WTC11 (cell line): ENCODE measurements at regions not wholly inside any gene's neighbourhood (a gene's known extent, or its start where the extent isn't known, plus 50 kb on each side); places are given as distances from the start of the nearest gene placed in this dataset.

Experiments
- ATAC-seq: fragments of 200-7000 bp; cut with Tn5 transposase; 2 replicates; pipeline ENCODE4 v1.10.0; 2021; ENCODE audit warnings: mild to moderate bottlenecking, moderate library complexity
- CTCF ChIA-PET: fragments of 300-600 bp; sonication (Branson Sonifier 250); formaldehyde crosslinking; loops from one replicate; lab custom pipeline; 2021; ENCODE audit warnings: antibody characterized with exemption; lab: Charles Lee
- POLR2A ChIA-PET: fragments of 350-600 bp; sonication (Branson Sonifier 250); formaldehyde crosslinking; loops from one replicate; lab custom pipeline; 2021; ENCODE audit warnings: antibody characterized with exemption; lab: Charles Lee
- DNase-seq: peaks from one replicate; pipeline ENCODE4 v3.0.0; 2021; ENCODE audit warnings: low spot score
- H3K27ac Mint-ChIP-seq: 2 replicates; pipeline ENCODE4 v1.8.0; 2021; ENCODE audit warnings: mixed read lengths
- H3K27me3 Mint-ChIP-seq: 2 replicates; pipeline ENCODE4 v1.8.0; 2021; ENCODE audit warnings: low read depth, mild to moderate bottlenecking, moderate library complexity, mixed read lengths
- H3K36me3 Mint-ChIP-seq: 2 replicates; pipeline ENCODE4 v1.8.0; 2021; ENCODE audit warnings: mixed read lengths
- H3K4me1 Mint-ChIP-seq: 2 replicates; pipeline ENCODE4 v1.8.0; 2022; ENCODE audit warnings: mixed read lengths
- H3K4me3 Mint-ChIP-seq: 2 replicates; pipeline ENCODE4 v1.8.0; 2021; ENCODE audit warnings: mild to moderate bottlenecking, moderate library complexity, mixed read lengths
- H3K9me3 Mint-ChIP-seq: 2 replicates; pipeline ENCODE4 v1.8.0; 2021; ENCODE audit warnings: mixed read lengths
- ESRRA ChIP-seq: sonication (generic); formaldehyde crosslinking; IDR thresholded peaks from 2 replicates; pipeline ENCODE4 v1.8.1; 2022; ENCODE audit warnings: mild to moderate bottlenecking, missing genetic modification reagents, borderline replicate concordance
- NFE2L1 ChIP-seq: sonication (generic); formaldehyde crosslinking; IDR thresholded peaks from 2 replicates; pipeline ENCODE4 v1.8.1; 2023; ENCODE audit warnings: missing genetic modification reagents
- NR2C2 ChIP-seq: sonication (generic); formaldehyde crosslinking; IDR thresholded peaks from 2 replicates; pipeline ENCODE4 v1.8.0; 2022; ENCODE audit warnings: mild to moderate bottlenecking, missing genetic modification reagents
- NR3C1 ChIP-seq: sonication (generic); formaldehyde crosslinking; conservative IDR thresholded peaks from 2 replicates; pipeline ENCODE4 v1.8.1; 2023; ENCODE audit warnings: low read depth, mild to moderate bottlenecking, missing genetic modification reagents
- RORB ChIP-seq: fragments of 250-450 bp; sonication (Bioruptor Pico); IDR thresholded peaks from 2 replicates; pipeline ENCODE4 v1.9.0; 2021; ENCODE audit warnings: mild to moderate bottlenecking
- SMAD3 ChIP-seq: sonication (generic); formaldehyde crosslinking; IDR thresholded peaks from 2 replicates; pipeline ENCODE4 v1.8.0; 2022; ENCODE audit warnings: missing genetic modification reagents, mild to moderate bottlenecking, borderline replicate concordance
- TEAD4 ChIP-seq: sonication (generic); formaldehyde crosslinking; IDR thresholded peaks from 2 replicates; pipeline ENCODE4 v1.8.0; 2022; ENCODE audit warnings: mild to moderate bottlenecking, missing genetic modification reagents
- ZNF138 ChIP-seq: sonication (generic); formaldehyde crosslinking; conservative IDR thresholded peaks from 2 replicates; pipeline ENCODE4 v1.8.1; 2022; ENCODE audit warnings: mild to moderate bottlenecking, moderate library complexity, missing genetic modification reagents
- ZNF232 ChIP-seq: sonication (generic); formaldehyde crosslinking; IDR thresholded peaks from 2 replicates; pipeline ENCODE4 v1.8.0; 2022; ENCODE audit warnings: mild to moderate bottlenecking, missing genetic modification reagents
- ZNF263 ChIP-seq: sonication (generic); formaldehyde crosslinking; IDR thresholded peaks from 2 replicates; pipeline ENCODE4 v1.8.1; 2022; ENCODE audit warnings: low read depth, mild to moderate bottlenecking, moderate library complexity, missing genetic modification reagents
- ZNF671 ChIP-seq: fragments of 250-450 bp; sonication (Bioruptor Pico); IDR thresholded peaks from 2 replicates; pipeline ENCODE4 v1.8.0; 2021; ENCODE audit warnings: mild to moderate bottlenecking
- TF ChIP-seq, protein P1 (sequence below): sonication (generic); formaldehyde crosslinking; IDR thresholded peaks from 2 replicates; pipeline ENCODE4 v1.8.1; 2022; ENCODE audit warnings: low read depth, mild to moderate bottlenecking, moderate library complexity, missing genetic modification reagents, borderline replicate concordance
- TF ChIP-seq, protein P2 (sequence below): sonication (generic); formaldehyde crosslinking; IDR thresholded peaks from 2 replicates; pipeline ENCODE4 v1.8.0; 2022; ENCODE audit warnings: mild to moderate bottlenecking, missing genetic modification reagents
- TF ChIP-seq, protein P3 (sequence below): sonication (generic); formaldehyde crosslinking; IDR thresholded peaks from 2 replicates; pipeline ENCODE4 v1.8.0; 2023; ENCODE audit warnings: missing genetic modification reagents, mild to moderate bottlenecking, borderline replicate concordance
- TF ChIP-seq, protein P4 (sequence below): sonication (generic); formaldehyde crosslinking; IDR thresholded peaks from 2 replicates; pipeline ENCODE4 v1.8.1; 2023; ENCODE audit warnings: mild to moderate bottlenecking, missing genetic modification reagents
- TF ChIP-seq, protein P5 (sequence below): fragments of 250-450 bp; sonication (Bioruptor Pico); conservative IDR thresholded peaks from 2 replicates; pipeline ENCODE4 v1.9.0; 2021; ENCODE audit warnings: mild to moderate bottlenecking
- TF ChIP-seq, protein P6 (sequence below): sonication (generic); formaldehyde crosslinking; conservative IDR thresholded peaks from 2 replicates; pipeline ENCODE4 v1.8.1; 2023; ENCODE audit warnings: mild to moderate bottlenecking, low read depth, missing genetic modification reagents, moderate library complexity
- TF ChIP-seq, protein P7 (sequence below): fragments of 250-450 bp; sonication (Bioruptor Pico); IDR thresholded peaks from 2 replicates; pipeline ENCODE4 v1.9.0; 2021; ENCODE audit warnings: mild to moderate bottlenecking
- TF ChIP-seq, protein P8 (sequence below): sonication (generic); formaldehyde crosslinking; conservative IDR thresholded peaks from 2 replicates; pipeline ENCODE4 v1.8.1; 2022; ENCODE audit warnings: mild to moderate bottlenecking, missing genetic modification reagents

DNA sequence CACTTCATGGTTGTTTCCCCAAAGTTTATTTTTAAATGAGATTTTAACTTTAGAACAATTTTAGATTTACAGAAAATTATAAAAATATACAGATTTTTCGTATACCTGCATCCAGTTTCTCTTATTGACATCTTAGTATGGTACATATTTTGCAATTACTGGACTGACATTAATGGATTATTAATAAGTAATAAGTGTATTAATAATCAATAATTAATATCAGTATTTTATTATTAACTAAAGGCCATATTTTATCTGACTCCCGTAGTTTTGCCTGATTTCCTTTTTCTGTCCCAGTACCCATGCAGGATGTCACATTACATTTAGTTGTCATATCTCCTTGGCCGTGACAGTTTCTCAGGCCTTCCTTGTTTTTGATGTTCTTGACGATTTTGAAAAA is 307.0 kb downstream of the C6orf118 start:
- Mint-ChIP-seq H3K36me3 (peaks cover 4% of the 10 kb centered on the region), H3K4me3 (no peak overlapping the region), H3K4me1 (no peaks in the 10 kb centered on the region), H3K9me3 (peaks cover 32% of the 10 kb centered on the region), H3K27me3 (no peaks in the 10 kb centered on the region), H3K27ac (no peak overlapping the region)
- ChIA-PET CTCF (interaction anchor here (1.2 kb wide), 1 partner anchor 11 kb away, joined by 4 read pairs; no protein-coding TSS in a partner anchor), POLR2A (no interaction called here)
- ATAC-seq (no peak), DNase-seq (no peak)
- TF ChIP-seq ZNF232 (CRISPR knock-in tag) (no peak), NR2C2 (CRISPR knock-in tag) (no peak), TEAD4 (CRISPR knock-in tag) (no peak), ZNF671 (CRISPR knock-in tag) (no peak), NR3C1 (CRISPR knock-in tag) (no peak), RORB (CRISPR knock-in tag) (no peak), ESRRA (CRISPR knock-in tag) (no peak), ZNF263 (no peak), NFE2L1 (no peak), SMAD3 (no peak), ZNF138 (CRISPR knock-in tag) (no peak)
- TF ChIP-seq, protein P1, sequence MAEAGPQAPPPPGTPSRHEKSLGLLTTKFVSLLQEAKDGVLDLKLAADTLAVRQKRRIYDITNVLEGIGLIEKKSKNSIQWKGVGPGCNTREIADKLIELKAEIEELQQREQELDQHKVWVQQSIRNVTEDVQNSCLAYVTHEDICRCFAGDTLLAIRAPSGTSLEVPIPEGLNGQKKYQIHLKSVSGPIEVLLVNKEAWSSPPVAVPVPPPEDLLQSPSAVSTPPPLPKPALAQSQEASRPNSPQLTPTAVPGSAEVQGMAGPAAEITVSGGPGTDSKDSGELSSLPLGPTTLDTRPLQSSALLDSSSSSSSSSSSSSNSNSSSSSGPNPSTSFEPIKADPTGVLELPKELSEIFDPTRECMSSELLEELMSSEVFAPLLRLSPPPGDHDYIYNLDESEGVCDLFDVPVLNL (CRISPR knock-in tag): no peak
- TF ChIP-seq, protein P2, sequence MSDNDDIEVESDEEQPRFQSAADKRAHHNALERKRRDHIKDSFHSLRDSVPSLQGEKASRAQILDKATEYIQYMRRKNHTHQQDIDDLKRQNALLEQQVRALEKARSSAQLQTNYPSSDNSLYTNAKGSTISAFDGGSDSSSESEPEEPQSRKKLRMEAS (CRISPR knock-in tag): no peak
- TF ChIP-seq, protein P3, sequence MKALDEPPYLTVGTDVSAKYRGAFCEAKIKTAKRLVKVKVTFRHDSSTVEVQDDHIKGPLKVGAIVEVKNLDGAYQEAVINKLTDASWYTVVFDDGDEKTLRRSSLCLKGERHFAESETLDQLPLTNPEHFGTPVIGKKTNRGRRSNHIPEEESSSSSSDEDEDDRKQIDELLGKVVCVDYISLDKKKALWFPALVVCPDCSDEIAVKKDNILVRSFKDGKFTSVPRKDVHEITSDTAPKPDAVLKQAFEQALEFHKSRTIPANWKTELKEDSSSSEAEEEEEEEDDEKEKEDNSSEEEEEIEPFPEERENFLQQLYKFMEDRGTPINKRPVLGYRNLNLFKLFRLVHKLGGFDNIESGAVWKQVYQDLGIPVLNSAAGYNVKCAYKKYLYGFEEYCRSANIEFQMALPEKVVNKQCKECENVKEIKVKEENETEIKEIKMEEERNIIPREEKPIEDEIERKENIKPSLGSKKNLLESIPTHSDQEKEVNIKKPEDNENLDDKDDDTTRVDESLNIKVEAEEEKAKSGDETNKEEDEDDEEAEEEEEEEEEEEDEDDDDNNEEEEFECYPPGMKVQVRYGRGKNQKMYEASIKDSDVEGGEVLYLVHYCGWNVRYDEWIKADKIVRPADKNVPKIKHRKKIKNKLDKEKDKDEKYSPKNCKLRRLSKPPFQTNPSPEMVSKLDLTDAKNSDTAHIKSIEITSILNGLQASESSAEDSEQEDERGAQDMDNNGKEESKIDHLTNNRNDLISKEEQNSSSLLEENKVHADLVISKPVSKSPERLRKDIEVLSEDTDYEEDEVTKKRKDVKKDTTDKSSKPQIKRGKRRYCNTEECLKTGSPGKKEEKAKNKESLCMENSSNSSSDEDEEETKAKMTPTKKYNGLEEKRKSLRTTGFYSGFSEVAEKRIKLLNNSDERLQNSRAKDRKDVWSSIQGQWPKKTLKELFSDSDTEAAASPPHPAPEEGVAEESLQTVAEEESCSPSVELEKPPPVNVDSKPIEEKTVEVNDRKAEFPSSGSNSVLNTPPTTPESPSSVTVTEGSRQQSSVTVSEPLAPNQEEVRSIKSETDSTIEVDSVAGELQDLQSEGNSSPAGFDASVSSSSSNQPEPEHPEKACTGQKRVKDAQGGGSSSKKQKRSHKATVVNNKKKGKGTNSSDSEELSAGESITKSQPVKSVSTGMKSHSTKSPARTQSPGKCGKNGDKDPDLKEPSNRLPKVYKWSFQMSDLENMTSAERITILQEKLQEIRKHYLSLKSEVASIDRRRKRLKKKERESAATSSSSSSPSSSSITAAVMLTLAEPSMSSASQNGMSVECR (CRISPR knock-in tag): no peak
- TF ChIP-seq, protein P4, sequence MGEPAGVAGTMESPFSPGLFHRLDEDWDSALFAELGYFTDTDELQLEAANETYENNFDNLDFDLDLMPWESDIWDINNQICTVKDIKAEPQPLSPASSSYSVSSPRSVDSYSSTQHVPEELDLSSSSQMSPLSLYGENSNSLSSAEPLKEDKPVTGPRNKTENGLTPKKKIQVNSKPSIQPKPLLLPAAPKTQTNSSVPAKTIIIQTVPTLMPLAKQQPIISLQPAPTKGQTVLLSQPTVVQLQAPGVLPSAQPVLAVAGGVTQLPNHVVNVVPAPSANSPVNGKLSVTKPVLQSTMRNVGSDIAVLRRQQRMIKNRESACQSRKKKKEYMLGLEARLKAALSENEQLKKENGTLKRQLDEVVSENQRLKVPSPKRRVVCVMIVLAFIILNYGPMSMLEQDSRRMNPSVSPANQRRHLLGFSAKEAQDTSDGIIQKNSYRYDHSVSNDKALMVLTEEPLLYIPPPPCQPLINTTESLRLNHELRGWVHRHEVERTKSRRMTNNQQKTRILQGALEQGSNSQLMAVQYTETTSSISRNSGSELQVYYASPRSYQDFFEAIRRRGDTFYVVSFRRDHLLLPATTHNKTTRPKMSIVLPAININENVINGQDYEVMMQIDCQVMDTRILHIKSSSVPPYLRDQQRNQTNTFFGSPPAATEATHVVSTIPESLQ (CRISPR knock-in tag): no peak
- TF ChIP-seq, protein P5, sequence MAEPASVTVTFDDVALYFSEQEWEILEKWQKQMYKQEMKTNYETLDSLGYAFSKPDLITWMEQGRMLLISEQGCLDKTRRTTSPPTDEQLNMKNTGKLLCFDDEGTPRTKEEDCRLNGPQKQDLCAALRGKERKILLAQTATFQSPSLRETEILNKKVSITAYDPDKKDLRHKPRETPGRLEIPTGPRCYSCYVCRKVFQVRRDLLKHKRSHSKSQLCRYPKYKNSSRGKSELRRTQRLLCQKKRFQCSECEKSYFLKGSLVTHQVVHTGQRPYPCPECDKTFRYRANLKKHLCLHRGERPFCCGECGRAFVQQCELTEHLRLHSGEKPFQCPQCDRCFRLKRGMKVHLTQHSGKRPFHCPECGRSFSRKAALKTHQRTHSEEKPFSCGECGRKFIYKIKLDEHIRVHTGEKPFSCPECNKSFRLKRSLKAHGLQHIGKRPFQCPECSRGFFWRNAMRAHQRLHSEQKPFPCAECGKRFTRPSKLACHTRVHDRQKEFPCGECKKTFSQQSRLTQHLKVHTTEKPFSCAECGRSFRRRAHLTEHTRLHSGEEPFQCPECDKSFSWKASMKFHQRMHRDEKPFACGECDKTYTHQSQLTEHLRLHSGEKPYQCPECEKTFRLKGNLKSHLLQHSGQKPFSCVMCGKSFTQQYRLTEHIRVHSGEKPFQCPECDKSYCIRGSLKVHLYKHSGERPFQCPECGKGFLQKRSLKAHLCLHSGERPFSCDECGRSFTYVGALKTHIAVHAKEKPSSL (CRISPR knock-in tag): no peak
- TF ChIP-seq, protein P6, sequence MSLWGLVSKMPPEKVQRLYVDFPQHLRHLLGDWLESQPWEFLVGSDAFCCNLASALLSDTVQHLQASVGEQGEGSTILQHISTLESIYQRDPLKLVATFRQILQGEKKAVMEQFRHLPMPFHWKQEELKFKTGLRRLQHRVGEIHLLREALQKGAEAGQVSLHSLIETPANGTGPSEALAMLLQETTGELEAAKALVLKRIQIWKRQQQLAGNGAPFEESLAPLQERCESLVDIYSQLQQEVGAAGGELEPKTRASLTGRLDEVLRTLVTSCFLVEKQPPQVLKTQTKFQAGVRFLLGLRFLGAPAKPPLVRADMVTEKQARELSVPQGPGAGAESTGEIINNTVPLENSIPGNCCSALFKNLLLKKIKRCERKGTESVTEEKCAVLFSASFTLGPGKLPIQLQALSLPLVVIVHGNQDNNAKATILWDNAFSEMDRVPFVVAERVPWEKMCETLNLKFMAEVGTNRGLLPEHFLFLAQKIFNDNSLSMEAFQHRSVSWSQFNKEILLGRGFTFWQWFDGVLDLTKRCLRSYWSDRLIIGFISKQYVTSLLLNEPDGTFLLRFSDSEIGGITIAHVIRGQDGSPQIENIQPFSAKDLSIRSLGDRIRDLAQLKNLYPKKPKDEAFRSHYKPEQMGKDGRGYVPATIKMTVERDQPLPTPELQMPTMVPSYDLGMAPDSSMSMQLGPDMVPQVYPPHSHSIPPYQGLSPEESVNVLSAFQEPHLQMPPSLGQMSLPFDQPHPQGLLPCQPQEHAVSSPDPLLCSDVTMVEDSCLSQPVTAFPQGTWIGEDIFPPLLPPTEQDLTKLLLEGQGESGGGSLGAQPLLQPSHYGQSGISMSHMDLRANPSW (CRISPR knock-in tag): no peak
- TF ChIP-seq, protein P7, sequence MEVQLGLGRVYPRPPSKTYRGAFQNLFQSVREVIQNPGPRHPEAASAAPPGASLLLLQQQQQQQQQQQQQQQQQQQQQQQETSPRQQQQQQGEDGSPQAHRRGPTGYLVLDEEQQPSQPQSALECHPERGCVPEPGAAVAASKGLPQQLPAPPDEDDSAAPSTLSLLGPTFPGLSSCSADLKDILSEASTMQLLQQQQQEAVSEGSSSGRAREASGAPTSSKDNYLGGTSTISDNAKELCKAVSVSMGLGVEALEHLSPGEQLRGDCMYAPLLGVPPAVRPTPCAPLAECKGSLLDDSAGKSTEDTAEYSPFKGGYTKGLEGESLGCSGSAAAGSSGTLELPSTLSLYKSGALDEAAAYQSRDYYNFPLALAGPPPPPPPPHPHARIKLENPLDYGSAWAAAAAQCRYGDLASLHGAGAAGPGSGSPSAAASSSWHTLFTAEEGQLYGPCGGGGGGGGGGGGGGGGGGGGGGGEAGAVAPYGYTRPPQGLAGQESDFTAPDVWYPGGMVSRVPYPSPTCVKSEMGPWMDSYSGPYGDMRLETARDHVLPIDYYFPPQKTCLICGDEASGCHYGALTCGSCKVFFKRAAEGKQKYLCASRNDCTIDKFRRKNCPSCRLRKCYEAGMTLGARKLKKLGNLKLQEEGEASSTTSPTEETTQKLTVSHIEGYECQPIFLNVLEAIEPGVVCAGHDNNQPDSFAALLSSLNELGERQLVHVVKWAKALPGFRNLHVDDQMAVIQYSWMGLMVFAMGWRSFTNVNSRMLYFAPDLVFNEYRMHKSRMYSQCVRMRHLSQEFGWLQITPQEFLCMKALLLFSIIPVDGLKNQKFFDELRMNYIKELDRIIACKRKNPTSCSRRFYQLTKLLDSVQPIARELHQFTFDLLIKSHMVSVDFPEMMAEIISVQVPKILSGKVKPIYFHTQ (CRISPR knock-in tag): no peak
- TF ChIP-seq, protein P8, sequence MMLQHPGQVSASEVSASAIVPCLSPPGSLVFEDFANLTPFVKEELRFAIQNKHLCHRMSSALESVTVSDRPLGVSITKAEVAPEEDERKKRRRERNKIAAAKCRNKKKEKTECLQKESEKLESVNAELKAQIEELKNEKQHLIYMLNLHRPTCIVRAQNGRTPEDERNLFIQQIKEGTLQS (CRISPR knock-in tag): no peak
